Activated CD4-positive, alpha-beta T cell treated with anti-CD3 and anti-CD28 coated beads for 1 hour (primary cell): ENCODE measurements at regions not wholly inside any gene's neighbourhood (a gene's known extent, or its start where the extent isn't known, plus 50 kb on each side); places are given as distances from the start of the nearest gene placed in this dataset.

Experiments used
- DNase-seq: peaks from one replicate; pipeline ENCODE4 v3.0.0-alpha.2; 2020

DNA sequence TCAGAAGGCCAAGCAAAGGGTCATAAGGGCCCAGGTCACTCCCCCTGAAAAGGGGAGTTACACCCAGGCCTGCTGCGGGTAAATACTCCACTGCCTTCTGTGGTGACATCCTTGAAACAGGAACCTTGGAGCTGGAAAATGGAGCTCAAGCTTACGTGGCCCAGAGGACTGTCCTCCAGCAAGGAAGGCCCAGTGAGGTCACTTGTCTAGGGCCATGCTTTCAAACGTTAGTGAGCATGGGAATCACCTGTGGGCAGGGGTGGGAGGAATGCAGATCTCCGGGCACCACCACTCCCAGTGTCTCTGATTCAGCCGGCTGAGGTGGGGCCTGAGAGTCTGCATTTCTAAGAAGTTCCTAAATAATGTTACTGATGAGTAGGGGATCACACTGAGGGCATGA, 140.5 kb upstream of the CCND2 start:
- DNase-seq: no peak

GRCh38 chr12:4121506-4122020, 152.0 kb upstream of the CCND2 start:
- DNase-seq: no peak

- no peak for DNase-seq
These were observed 153.1 kb upstream of the CCND2 start for GRCh38 chr12:4120316-4120917.

GRCh38 chr12:4119157-4119761, 154.3 kb upstream of the CCND2 start:
- DNase-seq: no peak

GRCh38 chr12:4118601-4119156, 154.9 kb upstream of the CCND2 start:
- no peak for DNase-seq

DNA sequence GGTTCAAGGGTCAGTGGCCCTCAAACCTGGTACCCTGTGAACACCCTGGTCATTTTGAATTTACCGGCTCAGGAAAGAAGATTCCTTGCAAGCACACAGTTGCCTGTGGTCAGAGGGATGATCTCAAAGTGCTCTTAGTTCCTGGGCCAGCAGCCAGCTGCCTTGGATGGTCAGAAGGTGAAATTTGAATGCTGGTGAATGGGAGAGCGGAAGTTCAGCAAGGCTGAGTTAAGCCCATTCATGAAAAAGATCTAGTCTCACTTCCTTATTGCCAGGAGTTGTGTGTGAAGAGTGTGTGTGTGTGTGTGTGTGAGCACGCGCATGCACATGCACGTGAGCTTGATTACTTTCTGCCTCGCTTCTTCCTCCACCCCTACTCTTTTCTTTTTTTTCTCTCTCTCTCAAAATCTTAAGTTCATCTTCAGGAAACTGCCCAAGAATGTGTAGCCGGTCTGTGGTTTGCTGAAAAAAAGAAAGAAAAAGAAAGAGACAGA, 155.5 kb upstream of the CCND2 start:
- no peak for DNase-seq

GRCh38 chr12:4117386-4118016, 156.1 kb upstream of the CCND2 start:
- no peak for DNase-seq

DNA sequence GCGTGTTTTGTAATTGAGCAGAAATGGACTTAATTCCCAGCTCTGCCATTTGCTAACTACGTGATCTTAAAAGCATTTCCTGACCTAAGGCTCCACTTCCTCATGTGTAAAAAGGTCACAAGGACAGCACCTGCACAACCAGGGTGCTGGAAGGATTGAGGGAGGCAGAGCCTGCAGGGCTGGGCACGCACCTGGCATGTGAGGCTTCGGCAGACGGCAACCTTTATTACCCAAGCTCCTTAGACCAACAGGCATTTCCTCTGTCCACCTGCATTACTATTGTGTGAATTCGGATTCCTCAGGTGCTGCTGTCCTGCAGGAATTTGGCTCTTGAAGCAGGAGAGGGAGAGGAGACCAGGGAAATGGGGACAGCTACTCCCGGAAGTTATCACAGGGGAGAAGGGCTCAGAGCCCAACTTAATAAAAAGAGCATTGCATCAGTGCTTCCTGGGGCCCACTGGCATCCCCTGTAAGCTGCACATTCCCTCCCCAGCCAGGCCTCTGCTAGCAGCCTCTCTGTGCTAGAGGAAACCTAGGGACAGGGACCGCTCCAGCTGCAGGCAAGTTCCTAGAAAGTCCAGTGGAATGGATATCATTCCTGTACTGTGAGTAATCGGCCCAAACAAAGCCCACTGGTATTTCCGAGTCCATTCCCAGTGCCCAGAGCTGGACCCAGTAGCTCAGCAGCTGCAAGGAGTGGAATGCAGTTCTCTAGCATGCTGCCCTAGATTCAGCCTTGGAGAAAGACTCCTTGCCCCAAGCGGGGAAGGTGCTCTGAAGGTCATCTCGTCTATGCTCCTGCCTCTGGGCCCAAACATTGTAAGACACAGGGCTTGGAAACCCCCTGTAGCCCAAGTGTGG, 157.1 kb upstream of the CCND2 start:
- DNase-seq: no peak

DNA sequence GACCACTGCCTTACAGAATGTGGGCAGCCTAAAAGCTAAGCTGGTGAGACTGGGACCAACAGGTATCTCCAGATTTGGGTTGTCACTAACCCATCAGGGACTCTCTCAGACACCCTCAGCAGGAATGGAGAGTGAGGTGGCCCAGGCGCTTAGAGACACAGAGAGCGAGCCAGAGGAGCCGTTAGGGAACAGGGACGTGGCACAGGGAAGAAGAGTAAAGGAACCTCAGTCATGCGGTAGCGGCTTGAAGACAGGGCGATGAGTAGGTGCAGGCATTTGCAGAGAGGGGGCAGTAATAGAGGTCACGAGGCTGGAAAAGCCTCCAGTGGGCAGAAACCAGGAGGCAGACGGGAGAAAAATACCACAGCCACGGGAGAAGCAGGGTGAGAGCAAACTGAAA, 158.0 kb upstream of the CCND2 start:
- no peak for DNase-seq

DNA sequence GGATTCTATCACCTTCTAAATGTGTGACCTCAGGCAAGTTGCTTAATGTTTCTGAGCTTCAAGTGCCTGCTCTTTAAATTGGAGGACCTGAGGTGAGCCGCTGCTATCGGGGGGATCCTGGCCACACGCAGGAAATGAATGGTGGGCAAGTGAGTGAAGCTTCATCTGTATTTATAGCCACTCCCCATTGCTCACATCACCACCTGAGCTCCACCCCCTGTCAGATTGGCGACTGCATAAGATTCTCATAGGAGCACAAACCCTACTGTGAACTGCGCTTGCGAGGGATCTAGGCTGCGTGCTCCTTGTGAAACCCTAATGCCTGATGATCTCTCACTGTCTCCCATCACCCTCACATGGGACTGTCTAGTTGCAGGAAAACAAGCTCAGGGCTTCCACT, 158.6 kb upstream of the CCND2 start:
- no peak for DNase-seq

DNA sequence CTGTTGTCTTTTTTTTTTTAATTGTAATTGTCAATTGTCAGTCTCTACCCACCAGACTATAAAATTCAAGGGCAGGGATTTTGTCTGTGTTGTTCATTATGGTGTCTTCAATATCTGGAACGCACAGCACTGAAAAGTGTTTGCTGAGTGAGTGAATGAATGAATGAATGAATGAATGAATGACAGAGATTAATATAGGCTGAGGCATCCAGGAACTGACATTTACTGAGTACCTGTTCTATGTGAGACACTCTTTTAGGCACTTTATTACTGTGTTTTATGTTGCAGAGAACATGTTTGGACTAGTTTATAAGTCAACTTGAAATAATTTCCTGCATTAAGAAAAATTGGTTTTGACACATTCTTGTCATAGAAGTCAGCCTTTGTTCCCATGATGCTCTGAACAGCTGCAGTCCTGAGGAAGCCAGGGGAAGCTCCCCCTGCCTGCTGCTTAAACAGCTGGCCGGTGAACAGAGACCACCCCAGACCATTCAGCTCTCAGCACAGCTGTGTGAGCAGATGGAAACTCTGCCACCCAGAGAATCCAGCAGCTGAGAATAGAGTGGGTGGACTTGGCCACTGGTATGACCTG, 160.7 kb upstream of the CCND2 start:
- no peak for DNase-seq

DNA sequence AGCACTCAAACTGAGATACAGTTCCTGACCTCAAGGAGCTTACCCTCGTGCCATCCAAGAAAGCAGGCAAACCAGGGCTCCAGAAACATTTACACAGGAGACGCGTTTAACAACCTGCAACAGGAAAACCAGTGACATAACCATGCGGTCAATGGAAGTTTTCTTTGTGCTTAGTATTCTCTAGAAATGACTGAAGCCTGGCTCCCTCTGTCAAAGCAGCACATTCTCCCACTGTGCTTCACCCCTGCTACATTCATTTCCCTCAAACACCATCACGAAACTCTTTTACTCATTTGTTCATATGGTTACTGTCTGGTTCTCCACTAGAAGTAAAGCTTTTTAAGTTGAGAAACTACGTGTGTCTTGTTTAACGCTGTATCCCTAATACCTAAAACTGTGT, 161.3 kb upstream of the CCND2 start:
- DNase-seq: no peak

GRCh38 chr12:4111010-4111409, 162.6 kb upstream of the CCND2 start:
- no peak for DNase-seq

DNA sequence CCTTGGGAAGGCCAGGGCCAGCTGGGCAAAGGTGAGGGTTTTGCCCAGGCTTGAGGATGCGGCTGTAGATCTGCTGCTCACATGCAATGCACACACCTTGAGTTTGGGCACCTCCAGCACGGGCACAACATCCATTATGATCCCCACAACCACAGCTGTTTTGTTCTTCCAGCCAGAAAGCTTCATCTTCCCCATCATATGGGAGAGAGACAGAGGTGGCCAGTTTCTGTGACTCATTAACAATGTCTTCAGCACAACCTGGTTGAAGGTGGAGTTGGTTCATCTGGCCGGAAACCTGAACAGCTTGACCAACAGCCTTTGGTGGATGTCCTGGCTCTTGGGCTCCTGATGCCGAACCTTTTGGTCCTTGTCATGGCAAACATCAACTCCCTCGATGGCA, 163.7 kb upstream of the CCND2 start:
- DNase-seq: no peak

DNA sequence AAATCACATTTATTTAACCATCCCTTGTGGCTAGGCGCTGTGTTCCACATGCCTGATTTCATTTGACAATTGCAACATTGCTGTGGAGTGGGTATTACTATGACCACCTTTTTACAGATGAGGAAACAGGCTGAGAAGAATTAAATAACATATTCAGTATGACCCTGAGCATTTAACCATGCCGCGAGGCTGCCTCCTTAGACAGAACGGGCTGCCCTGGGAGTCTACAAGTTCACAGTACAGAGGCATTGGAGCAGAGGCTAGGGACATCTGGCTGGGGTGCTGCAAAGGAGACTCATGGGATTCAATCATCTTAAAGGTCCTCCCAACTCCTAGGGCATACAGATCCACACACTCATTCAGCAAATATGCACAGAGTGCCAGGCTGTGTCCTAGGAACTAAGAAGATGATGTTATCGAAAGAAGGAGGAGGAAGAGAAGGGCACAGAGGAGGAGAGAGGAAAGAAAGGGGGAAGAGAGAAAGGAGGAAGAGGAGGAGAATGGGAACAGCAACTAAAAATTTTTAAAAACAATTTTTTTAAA, 164.7 kb upstream of the CCND2 start:
- DNase-seq: no peak

DNA sequence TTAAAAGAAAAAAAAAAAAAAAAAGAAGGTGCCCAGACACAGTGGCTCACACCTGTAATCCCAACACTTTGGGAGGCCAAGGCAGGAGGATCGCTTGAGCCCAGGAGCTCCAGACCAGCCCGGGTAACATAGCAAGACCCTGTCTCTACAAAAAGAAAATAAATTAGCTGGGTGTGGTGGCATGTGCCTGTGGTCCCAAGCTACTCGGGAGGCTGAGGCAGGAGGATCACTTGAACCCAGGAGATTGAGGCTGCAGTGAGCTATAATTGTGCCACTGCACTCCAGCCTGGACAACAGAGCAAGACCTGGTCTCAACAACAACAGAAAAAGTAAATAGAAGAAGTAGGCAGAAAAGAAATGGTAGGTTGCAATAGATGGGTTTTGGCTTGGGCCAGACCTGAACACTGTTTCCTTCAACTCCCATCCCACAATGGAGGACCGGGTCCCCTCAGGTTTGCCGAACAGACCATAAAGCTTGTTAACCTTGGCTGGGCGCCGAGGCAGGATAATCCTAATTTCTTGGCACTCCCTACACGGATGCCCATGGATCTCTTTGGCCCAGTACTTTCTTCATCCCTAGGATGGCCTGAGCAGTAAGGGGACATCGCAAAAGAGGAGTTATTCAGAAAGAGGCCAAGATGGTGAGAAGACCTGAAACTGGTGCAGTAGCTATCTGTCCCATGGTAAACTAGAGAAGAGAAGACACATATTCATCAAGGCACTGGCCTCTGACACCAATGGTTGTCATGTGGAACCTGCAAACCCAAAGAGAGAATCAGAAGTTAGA, 165.5 kb upstream of the CCND2 start:
- no peak for DNase-seq

GRCh38 chr12:4107436-4107878, 166.1 kb upstream of the CCND2 start:
- DNase-seq: peak; percentile 41

GRCh38 chr12:4106621-4107020, 166.9 kb upstream of the CCND2 start:
- DNase-seq: no peak

DNA sequence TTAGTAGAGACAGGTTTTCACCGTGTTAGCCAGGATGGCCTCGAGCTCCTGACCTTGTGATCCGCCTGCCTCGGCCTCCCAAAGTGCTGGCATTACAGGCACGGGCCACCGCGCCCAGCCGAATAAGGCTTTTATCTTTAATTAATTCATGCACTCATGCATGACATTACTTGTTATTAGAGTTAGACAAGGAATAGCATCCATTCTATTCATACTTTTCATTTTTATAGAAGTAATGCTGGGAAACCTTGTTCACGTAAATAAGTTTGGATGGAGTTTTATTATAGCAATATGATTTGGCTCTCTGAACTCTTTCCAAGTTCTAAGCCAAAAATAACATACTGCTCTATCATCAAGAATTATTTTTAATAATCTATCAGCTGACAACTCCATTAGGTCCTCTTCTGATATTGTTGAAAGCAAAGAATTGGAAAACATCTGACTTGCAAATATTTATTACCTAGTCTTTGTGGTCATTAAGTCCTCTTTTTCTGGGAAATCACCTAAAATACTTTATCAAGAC, 168.8 kb upstream of the CCND2 start:
- no peak for DNase-seq

GRCh38 chr12:4099276-4099675, 174.3 kb upstream of the CCND2 start:
- no peak for DNase-seq
